Activated naive CD8-positive, alpha-beta T cell treated with anti-CD3 and anti-CD28 coated beads for 36 hours (primary cell): ENCODE measurements at regions not wholly inside any gene's neighbourhood (a gene's known extent, or its start where the extent isn't known, plus 50 kb on each side); places are given as distances from the start of the nearest gene placed in this dataset.

Source experiments
- DNase-seq: peaks from one replicate; pipeline ENCODE4 v3.0.0; 2021
- H3K27ac Mint-ChIP-seq: one replicate; pipeline ENCODE4 v1.8.0; 2022; ENCODE audit warnings: mild to moderate bottlenecking, moderate library complexity, mixed read lengths
- H3K27me3 Mint-ChIP-seq: one replicate; pipeline ENCODE4 v1.8.0; 2022; ENCODE audit warnings: mild to moderate bottlenecking, mixed read lengths
- H3K36me3 Mint-ChIP-seq: one replicate; pipeline ENCODE4 v1.8.0; 2021; ENCODE audit warnings: mild to moderate bottlenecking, mixed read lengths
- H3K4me1 Mint-ChIP-seq: one replicate; pipeline ENCODE4 v1.8.0; 2021; ENCODE audit warnings: mixed read lengths
- H3K4me3 Mint-ChIP-seq: one replicate; pipeline ENCODE4 v1.8.0; 2022; ENCODE audit warnings: mild to moderate bottlenecking, moderate library complexity, mixed read lengths
- H3K9me3 Mint-ChIP-seq: one replicate; pipeline ENCODE4 v1.8.0; 2022; ENCODE audit warnings: mixed read lengths

DNA sequence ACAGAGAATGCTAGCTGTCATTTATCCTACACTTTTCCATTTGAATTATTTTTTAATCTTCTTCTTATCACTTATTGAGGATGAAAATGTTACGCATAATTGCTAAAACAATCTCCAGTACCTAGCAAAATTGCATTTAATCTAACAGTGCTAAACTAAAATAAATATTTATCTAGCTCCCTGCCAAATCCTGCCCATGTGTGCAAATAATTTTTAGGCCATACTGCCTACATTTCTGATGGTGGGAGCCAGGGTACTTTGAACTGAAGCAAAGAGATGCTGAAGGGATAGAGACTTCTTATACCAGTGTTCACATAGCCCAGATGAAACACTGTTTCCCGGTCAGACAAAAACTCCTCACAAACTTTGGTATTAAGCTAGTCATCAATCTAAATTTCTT, 1268.7 kb upstream of the PCDH20 start:
- no peaks in the 10 kb centered on the region for H3K27me3 Mint-ChIP-seq
- no peaks in the 10 kb centered on the region for H3K9me3 Mint-ChIP-seq
- no peaks in the 10 kb centered on the region for H3K36me3 Mint-ChIP-seq
- H3K4me1 Mint-ChIP-seq, result no peaks in the 10 kb centered on the region
- DNase-seq, result no peak
- no peak overlapping the region for H3K27ac Mint-ChIP-seq
- no peak overlapping the region for H3K4me3 Mint-ChIP-seq

DNA sequence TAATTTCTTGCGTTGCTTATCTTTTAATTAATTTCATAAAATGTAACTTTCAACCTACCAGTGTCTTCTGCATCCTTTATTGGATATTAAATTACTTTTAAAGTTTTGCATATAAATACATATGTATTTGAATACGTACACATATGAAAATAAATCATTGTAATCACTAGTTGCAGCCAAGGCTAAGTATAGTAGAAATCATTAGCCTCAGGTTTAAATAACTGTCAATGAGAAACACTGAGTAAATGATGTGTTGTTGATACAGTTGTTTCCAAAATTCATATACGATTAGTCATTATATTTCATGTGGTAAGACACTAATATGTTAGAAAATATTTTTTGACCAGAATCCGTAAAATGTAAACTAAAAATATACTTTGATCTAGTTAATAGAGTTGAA, 1267.1 kb upstream of the PCDH20 start:
- Mint-ChIP-seq H3K4me1 (no peaks in the 10 kb centered on the region), H3K27ac (no peak overlapping the region), H3K27me3 (no peaks in the 10 kb centered on the region), H3K9me3 (no peaks in the 10 kb centered on the region), H3K36me3 (no peaks in the 10 kb centered on the region), H3K4me3 (no peak overlapping the region)
- no peak for DNase-seq

DNA sequence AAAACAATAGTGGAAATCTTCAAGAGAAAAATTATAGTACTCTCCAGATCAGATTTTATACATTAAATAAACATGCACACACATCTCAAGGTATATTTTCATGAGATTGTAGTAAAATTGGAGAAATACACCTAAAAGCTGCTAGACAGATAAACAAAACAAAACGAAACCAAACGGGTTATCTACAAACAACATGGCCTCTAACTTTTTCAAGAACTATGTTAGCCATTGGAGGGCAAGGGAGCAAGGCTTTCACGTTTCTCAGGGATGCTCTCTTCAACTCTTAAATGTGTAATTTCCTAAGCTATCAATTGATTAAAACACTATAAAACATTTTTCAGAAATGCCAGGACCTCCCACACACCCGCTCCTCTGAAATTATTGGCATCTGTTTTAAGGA, 1262.4 kb upstream of the PCDH20 start:
- no peak for DNase-seq
- Mint-ChIP-seq H3K4me3 (no peak overlapping the region), H3K27me3 (no peaks in the 10 kb centered on the region), H3K36me3 (no peaks in the 10 kb centered on the region), H3K9me3 (peaks cover 4% of the 10 kb centered on the region), H3K4me1 (no peaks in the 10 kb centered on the region), H3K27ac (no peak overlapping the region)

DNA sequence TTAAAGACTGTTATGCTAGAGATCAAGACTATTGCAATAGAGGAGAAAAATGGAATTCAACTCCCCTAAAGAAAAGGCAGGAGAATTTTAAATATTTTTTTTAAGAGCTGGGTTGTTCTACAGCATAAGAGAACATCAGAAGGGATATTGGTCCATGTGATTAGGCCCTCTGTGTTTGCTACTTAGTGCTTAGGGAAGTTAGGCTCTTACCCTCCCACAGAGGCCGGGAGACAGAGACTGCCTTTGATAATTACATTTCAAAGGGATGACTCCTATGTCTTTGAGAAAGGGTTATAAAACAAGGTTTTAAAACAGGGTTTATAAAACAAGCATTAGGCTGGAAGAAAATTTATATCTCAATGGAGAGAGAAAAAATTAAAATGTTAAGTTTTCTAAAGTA, 1248.1 kb upstream of the PCDH20 start:
- Mint-ChIP-seq H3K36me3 (no peaks in the 10 kb centered on the region), H3K4me1 (no peaks in the 10 kb centered on the region), H3K4me3 (no peak overlapping the region), H3K9me3 (peaks cover 3% of the 10 kb centered on the region), H3K27ac (no peak overlapping the region), H3K27me3 (no peaks in the 10 kb centered on the region)
- DNase-seq, result no peak

DNA sequence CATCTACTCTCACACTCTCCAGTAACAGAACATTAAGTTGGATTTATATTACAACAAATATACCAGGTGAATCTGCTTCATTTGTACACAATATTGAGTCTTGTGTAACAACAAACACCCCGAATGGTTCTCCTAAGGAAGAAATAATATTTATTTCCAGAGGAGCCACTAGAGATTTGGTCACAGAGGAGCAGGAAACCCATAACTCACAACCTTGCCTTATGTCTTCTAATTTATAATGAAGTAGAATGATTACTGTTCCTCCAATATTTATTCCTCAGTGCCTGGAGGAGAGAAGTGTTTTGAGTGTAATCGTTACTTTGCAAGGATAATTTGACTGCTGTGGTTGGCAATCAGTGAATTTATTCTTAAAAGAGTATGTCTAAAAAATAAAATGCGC, 1243.7 kb upstream of the PCDH20 start:
- Mint-ChIP-seq H3K27me3 (no peaks in the 10 kb centered on the region), H3K9me3 (peaks cover 3% of the 10 kb centered on the region), H3K4me1 (no peaks in the 10 kb centered on the region), H3K4me3 (no peak overlapping the region), H3K27ac (no peak overlapping the region), H3K36me3 (no peaks in the 10 kb centered on the region)
- no peak for DNase-seq

DNA sequence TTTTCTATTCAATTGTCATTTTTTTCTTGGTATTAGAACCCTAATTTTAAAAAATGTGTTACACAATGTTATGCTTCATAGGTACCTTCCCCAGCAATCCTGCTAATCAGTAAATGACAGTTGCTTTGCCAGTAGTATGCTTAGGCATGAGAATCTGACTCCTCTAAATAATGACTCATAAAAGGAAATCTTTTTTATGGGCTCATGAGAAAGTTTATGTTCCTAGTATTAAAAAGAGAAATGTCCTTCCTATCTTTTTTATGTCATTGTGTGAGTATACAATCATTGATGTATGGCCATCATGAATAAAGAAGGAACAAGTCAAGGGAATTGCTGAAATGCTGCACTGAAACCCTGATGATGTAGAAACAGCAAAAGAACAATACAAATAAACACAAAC, 1237.7 kb upstream of the PCDH20 start:
- Mint-ChIP-seq H3K27ac (no peak overlapping the region), H3K27me3 (no peaks in the 10 kb centered on the region), H3K9me3 (peaks cover 3% of the 10 kb centered on the region), H3K36me3 (no peaks in the 10 kb centered on the region), H3K4me3 (no peak overlapping the region), H3K4me1 (no peaks in the 10 kb centered on the region)
- DNase-seq, result no peak

DNA sequence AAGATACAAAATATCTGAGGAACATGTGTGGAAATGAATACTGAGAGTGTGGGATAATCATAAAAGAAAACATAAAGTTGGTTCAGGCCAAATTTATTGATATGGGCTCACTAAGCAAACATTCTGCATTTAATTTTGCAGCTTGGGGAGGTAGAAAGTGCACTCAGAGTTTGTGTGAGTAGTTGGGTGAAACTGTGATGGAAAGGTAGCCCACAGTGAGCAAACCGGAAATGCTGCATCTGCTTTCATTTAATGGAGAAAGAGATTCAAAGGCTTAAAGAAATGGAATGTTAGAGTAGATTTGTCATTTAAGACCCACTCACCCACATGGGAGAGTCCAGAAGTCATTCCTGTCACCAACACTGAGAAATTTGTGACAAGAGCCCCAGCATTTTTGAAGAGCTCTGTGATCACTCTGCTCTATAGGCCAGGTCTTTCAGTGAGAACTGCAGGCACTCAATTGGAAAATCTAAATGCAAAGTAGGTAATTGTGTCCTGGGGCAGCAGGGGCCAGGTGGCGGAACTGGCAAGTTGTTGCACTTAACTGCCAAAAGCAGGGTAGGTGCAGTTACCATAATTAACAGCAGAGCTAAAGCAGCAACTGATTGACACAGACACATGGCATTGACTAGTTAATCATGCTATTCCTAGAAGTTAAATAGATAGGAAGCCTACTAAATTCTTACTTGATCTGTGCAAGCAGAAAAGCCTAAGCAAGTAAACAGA, 1228.3 kb upstream of the PCDH20 start:
- Mint-ChIP-seq H3K27me3 (no peaks in the 10 kb centered on the region), H3K4me1 (no peaks in the 10 kb centered on the region), H3K36me3 (no peaks in the 10 kb centered on the region), H3K9me3 (peaks cover 5% of the 10 kb centered on the region), H3K27ac (no peak overlapping the region), H3K4me3 (no peak overlapping the region)
- DNase-seq, result no peak

DNA sequence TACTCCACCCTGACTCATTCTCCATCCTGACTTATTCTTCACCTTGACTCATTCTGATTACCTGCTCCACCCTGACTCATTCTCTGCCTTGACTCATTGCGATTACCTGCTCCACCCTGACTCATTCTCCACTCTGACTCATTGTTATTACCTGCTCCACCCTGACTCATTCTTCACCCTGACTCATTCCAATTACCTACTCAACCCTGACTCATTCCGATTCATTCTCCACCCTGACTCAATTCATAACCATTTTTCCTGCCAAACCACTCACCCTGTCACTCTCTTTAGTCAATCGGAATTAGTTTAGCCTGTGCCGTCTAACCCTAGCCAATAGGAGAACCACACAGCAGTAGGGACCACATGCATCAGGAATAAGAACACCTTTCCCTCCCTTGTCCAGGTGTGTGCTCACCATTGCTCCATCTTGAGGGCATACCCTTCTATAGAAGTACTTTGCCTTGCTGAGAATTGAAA, 1227.4 kb upstream of the PCDH20 start:
- Mint-ChIP-seq H3K4me1 (no peaks in the 10 kb centered on the region), H3K36me3 (no peaks in the 10 kb centered on the region), H3K4me3 (no peak overlapping the region), H3K9me3 (peaks cover 5% of the 10 kb centered on the region), H3K27me3 (no peaks in the 10 kb centered on the region), H3K27ac (no peak overlapping the region)
- peak; percentile 0 for DNase-seq

DNA sequence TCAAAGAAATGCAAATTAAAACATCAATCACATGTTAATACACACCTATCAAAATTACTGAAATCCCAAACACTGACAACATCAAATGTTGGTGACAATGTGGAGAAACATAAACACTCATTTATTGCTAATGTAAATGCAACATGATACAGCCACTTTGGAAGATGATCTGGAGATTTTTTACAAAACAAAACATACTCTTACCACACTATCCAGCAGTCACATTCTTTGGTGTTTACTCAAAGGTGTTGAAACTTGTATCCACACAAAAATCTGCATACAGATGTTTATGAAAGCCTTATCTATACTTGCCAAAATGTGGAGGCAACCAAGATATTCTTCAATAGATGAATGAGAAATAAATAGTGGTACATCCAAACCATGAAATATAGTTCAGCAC, 1219.5 kb upstream of the PCDH20 start:
- H3K4me3 Mint-ChIP-seq, result no peak overlapping the region
- no peaks in the 10 kb centered on the region for H3K9me3 Mint-ChIP-seq
- H3K4me1 Mint-ChIP-seq, result no peaks in the 10 kb centered on the region
- H3K27me3 Mint-ChIP-seq, result no peaks in the 10 kb centered on the region
- DNase-seq, result no peak
- H3K36me3 Mint-ChIP-seq, result no peaks in the 10 kb centered on the region
- H3K27ac Mint-ChIP-seq, result no peak overlapping the region

DNA sequence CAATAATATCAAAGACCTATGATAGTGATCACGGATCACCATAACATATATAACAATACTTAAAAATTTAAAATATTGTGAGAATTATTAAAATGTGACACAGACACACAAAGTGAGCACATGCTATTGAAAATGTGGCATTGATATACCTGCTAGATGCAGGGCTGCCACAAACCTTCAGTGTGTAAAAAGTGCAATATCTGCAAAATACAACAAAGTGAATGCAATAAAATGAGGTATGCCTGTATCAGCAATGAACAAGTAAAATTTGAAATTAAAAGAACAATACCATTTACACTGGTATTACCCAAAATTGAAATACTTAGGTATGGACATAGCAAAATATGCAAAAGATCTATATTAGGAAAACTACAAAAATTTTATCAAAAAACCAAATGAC, 1217.8 kb upstream of the PCDH20 start:
- H3K36me3 Mint-ChIP-seq, result no peaks in the 10 kb centered on the region
- H3K4me3 Mint-ChIP-seq, result no peak overlapping the region
- no peak overlapping the region for H3K27ac Mint-ChIP-seq
- no peaks in the 10 kb centered on the region for H3K9me3 Mint-ChIP-seq
- H3K4me1 Mint-ChIP-seq, result no peaks in the 10 kb centered on the region
- no peak for DNase-seq
- H3K27me3 Mint-ChIP-seq, result no peaks in the 10 kb centered on the region

DNA sequence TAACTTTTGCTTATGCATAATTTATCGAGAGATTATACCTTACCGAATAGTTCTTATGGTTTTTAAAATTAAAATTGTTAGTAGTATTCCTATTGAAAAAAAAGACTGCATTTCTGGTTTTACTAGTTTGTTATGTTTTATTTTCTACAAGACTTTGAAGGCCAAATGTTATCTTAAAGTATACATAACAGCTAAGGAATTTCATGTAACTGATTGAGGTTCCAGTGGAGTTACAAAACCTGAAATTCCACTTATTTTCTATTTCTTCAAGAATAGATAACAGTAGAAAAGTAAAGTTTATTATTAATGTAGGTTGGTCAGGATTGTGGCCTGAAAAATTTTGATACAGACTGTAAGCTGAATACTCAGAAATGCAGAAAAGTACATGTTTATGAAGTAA, 1216.0 kb upstream of the PCDH20 start:
- Mint-ChIP-seq H3K4me1 (no peaks in the 10 kb centered on the region), H3K27ac (no peak overlapping the region), H3K9me3 (no peaks in the 10 kb centered on the region), H3K27me3 (no peaks in the 10 kb centered on the region), H3K4me3 (no peak overlapping the region), H3K36me3 (no peaks in the 10 kb centered on the region)
- DNase-seq, result no peak

DNA sequence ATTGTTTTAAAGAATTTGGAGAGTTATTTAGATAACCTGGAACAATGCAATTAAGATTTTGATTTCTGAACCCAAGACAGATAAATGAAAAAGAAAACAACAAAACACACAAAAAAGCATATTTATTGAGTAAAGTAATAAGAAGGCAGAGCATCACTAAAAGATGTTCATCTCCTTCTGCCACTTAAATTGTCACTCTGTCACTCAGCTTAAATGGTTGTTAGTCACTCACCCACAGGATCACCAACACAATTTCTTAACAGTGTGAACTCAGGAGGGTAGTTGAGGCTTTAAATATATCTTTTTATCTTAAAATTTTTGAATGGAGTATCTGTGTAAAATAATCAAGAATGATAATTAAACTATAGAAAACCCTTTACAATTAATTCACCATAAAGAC, 1215.5 kb upstream of the PCDH20 start:
- no peak for DNase-seq
- Mint-ChIP-seq H3K4me1 (no peaks in the 10 kb centered on the region), H3K27me3 (no peaks in the 10 kb centered on the region), H3K36me3 (no peaks in the 10 kb centered on the region), H3K4me3 (no peak overlapping the region), H3K9me3 (no peaks in the 10 kb centered on the region), H3K27ac (no peak overlapping the region)

DNA sequence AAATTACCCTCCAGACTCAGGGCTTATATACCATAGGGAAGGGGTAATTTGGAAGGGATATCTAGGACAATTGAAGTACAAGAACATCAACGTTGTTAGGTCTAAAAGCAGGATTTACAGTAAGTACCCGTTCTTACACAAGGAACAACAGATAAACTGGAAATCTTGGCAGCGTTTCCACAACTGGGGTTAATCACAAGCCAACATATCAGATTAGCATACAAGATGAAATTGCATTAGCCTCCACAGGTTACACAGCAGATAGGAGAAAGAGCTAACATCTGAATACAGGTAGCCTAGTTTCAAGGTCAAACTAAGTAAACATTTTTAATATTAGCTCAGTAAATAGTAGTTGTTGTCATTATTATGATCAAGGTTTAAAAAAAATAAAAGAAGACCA, 1214.0 kb upstream of the PCDH20 start:
- DNase-seq, result no peak
- Mint-ChIP-seq H3K4me1 (no peaks in the 10 kb centered on the region), H3K4me3 (no peak overlapping the region), H3K27ac (no peak overlapping the region), H3K9me3 (no peaks in the 10 kb centered on the region), H3K36me3 (no peaks in the 10 kb centered on the region), H3K27me3 (no peaks in the 10 kb centered on the region)

DNA sequence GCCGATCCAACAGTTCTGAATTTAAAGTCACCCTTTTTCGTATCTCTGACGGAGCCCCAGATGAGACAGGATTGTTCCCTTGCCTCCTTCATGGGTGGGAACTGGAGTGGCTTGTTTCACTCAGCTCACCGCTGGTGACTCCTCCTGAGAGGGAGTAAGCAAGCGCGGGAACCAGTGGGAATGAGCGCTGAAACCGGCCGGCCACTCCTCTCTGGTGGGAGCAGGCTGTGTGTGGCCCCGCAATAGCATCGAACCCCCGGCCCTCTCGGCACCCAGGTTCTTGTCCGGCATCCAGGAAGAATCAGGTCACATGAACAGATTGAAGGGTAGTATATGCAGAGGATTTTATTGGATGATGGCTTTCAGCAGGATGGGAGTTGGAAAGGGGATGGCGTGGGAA, 1211.6 kb upstream of the PCDH20 start:
- no peaks in the 10 kb centered on the region for H3K9me3 Mint-ChIP-seq
- H3K27me3 Mint-ChIP-seq, result no peaks in the 10 kb centered on the region
- no peak for DNase-seq
- no peaks in the 10 kb centered on the region for H3K4me1 Mint-ChIP-seq
- no peak overlapping the region for H3K4me3 Mint-ChIP-seq
- H3K27ac Mint-ChIP-seq, result no peak overlapping the region
- no peaks in the 10 kb centered on the region for H3K36me3 Mint-ChIP-seq

DNA sequence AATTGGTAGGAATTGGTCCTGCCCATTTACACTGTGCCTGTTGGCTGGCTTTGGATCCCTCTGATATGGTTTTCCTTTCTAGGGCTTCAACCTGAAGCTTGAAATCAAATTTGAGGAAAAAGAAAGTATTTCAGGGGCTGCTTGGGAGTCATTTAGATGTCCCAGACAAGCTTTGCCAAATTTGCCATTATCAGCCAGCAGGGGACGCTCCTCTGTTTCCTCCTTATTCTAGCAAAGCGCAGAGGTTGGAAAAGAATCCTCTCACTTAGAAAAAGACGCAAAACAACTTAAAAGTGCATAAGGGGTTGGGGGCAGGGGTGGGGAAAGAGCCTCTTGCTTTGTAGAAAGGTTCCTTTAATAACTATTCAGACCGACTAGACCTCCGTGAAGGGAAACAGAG, 1211.1 kb upstream of the PCDH20 start:
- H3K4me1 Mint-ChIP-seq, result no peaks in the 10 kb centered on the region
- no peak overlapping the region for H3K27ac Mint-ChIP-seq
- H3K9me3 Mint-ChIP-seq, result no peaks in the 10 kb centered on the region
- H3K4me3 Mint-ChIP-seq, result no peak overlapping the region
- no peaks in the 10 kb centered on the region for H3K36me3 Mint-ChIP-seq
- DNase-seq, result no peak
- no peaks in the 10 kb centered on the region for H3K27me3 Mint-ChIP-seq

DNA sequence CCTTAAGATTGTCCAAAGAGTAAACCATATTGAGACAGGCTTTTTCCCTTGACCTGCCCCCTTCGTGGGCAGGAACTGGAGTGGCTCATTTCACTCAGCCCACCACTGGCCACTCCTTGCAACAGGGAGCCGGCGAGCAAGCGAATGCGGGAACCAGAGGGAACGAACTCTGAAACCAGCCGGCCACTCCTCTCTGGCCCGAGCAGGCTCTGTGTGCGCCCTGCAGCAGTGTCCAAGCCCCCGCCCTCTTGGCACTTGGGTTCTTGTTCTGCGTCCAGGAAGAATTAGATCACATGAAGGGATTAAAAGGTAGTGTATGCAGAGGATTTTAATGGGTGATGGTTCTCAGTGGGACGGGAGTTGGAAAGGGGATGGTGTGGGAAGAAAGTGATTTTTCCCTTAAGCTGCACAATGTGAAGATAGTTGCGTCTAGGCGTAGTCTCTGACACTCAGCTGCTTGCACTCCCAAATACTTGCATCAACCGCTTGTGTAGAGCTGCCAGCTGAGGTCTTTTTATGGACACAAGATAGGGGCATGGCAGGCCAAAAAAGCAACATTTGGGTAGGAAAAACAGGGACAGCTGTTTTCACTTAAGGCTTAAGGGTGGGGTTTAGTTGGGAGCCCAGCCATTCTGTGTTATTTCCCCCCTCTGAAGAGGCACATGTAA, 1209.7 kb upstream of the PCDH20 start:
- Mint-ChIP-seq H3K36me3 (no peaks in the 10 kb centered on the region), H3K9me3 (no peaks in the 10 kb centered on the region), H3K4me3 (no peak overlapping the region), H3K27ac (no peak overlapping the region), H3K27me3 (no peaks in the 10 kb centered on the region), H3K4me1 (no peaks in the 10 kb centered on the region)
- no peak for DNase-seq
